SJSA1 (cell line): ENCODE measurements at regions not wholly inside any gene's neighbourhood (a gene's known extent, or its start where the extent isn't known, plus 50 kb on each side); places are given as distances from the start of the nearest gene placed in this dataset.

ENCODE experiments used
- DNase-seq, 2 experiments: peaks; one replicate each; pipeline ENCODE4 v3.0.0-alpha.2; 2015 to 2020; ENCODE audit warnings: low spot score in 2 of 2, low read depth in 1 of 2
- H3K27ac ChIP-seq: fragments of 250-450 bp; sonication (Bioruptor Pico); 2 replicates; pipeline ENCODE4 v1.5.1; 2020; ENCODE audit warnings: mild to moderate bottlenecking, moderate library complexity
- H3K27me3 ChIP-seq: fragments of 250-450 bp; sonication (Bioruptor Pico); replicated peaks from 2 replicates; pipeline ENCODE4 v1.5.1; 2020; ENCODE audit warnings: mild to moderate bottlenecking, moderate library complexity
- H3K36me3 ChIP-seq: fragments of 250-450 bp; sonication (Bioruptor Pico); 2 replicates; pipeline ENCODE4 v1.5.1; 2020; ENCODE audit warnings: mild to moderate bottlenecking
- H3K4me1 ChIP-seq: fragments of 250-450 bp; sonication (Bioruptor Pico); replicated peaks from 2 replicates; pipeline ENCODE4 v1.6.1; 2021; ENCODE audit warnings: mild to moderate bottlenecking
- H3K4me3 ChIP-seq: fragments of 250-450 bp; sonication (Bioruptor Pico); 2 replicates; pipeline ENCODE4 v1.5.1; 2020; ENCODE audit warnings: mild to moderate bottlenecking
- H3K9me3 ChIP-seq: fragments of 250-450 bp; sonication (Bioruptor Pico); replicated peaks from 2 replicates; pipeline ENCODE4 v1.5.1; 2020; ENCODE audit warnings: mild to moderate bottlenecking

DNA sequence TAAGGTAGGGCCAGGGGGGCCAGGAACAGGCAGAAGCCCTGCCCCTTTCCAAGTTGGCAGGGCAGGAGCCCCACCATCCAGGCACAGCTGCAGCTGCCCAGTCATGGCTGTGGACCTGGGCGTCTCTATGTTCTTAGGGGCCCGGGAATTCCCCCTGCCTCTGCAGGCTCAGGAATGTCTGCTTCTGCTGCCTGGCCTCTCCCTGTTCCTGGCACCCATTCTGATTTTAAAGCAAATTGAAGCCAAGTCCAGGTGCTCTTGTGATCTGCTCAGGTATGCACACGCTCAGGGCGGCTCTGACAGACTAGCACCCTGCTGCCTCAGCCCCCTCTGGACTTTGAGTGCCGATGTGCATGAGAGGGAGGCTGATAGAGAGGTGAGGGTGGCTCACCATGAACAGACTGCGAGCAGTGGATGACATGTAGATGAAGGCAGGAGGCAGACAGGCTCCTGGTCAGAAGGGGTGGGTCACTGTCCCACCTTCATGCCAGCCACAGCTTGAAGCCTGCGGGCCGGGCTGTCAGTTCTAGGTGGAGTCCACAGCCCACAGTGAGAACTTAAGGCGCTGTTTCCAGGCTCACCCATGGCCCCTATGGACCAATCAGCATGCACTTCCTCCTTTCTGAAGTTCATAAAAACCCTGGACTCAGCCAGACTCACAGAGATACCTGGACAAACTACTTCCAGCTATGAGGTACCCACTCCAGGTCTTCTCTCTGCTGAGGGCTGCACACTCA is 747.8 kb upstream of the GBE1 start:
- no peaks in the 10 kb centered on the region for H3K27me3 ChIP-seq
- H3K27ac ChIP-seq, result no peak overlapping the region
- no peaks in the 10 kb centered on the region for H3K36me3 ChIP-seq
- DNase-seq, result no peak
- H3K4me3 ChIP-seq, result no peak overlapping the region
- H3K4me1 ChIP-seq, result no peaks in the 10 kb centered on the region
- no peaks in the 10 kb centered on the region for H3K9me3 ChIP-seq

DNA sequence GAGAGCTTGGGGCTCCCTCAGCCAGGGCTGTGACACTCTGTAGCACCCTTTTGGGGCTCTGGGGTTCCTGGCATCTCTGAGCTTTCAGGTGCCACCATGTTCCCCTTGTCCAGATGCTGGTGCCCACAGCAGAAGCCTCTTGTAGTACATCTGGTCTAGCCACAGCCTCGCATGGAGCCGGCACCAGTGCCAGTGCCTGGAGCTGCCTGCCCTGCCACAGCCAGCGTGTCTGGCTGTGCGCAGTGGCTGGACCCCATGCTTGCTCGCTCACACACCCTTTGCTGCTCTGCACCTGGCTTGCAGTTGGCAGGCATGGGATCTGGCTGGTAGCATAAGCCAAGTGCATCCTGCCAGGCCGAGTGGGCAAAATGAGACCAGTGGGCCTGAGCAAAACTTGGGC is 744.8 kb upstream of the GBE1 start:
- Histone ChIP-seq H3K27me3 (no peaks in the 10 kb centered on the region), H3K9me3 (no peaks in the 10 kb centered on the region), H3K4me3 (no peak overlapping the region), H3K36me3 (no peaks in the 10 kb centered on the region), H3K27ac (no peak overlapping the region), H3K4me1 (no peaks in the 10 kb centered on the region)
- no peak for DNase-seq

DNA sequence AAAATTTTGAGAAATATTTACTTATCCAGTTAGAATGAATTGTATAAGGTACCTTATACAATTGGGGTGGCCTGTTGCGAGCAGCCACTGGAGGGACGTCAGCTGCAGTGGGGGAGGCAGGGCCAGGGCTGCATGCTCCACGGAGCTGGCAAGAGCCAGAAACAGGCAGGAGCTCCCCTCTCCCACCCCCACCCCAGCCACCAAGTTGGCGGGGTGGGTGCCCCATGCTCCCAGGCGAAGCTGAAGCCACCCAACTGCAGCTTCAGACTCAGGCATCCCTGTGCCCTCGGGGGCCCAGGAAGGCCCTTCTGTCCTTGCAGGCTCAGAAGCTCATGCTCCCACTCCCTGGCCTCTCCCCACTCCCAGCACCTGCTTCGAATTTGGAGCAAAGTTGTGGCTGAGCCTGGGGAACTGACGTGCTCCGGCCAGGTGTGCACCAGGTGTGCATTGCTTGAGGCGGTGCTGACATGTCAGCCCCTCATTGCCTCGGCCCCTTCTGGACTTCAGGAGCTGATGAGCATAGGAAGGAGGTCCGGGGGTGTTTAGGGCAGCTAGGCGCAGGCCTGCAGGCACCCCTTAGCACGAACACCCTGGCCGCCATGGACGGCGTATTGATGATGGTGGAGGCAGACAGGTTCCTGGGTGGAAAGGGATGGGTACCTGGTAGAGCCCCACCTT is 743.8 kb upstream of the GBE1 start:
- H3K27ac ChIP-seq, result no peak overlapping the region
- H3K9me3 ChIP-seq, result no peaks in the 10 kb centered on the region
- H3K4me1 ChIP-seq, result no peaks in the 10 kb centered on the region
- no peak for DNase-seq
- no peaks in the 10 kb centered on the region for H3K36me3 ChIP-seq
- no peaks in the 10 kb centered on the region for H3K27me3 ChIP-seq
- no peak overlapping the region for H3K4me3 ChIP-seq

DNA sequence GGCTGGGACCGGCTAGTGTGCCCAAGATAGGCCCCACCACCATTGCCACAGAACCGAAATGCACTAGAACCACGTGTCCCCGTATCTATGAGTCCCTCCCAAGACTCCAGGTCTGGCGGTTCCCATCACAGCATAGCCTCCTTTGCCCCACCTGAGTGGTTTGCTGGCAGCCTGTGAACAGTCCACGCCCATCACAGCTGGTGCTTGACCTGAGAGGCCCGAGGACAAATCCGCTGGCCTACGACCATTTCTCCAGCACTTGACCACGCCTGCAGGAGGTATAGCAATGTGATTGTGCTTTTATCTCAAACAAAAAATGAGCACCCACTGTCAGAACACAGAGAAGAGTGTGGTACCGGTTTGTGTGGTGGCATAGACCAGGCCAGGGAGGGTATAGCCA is 736.7 kb upstream of the GBE1 start:
- Histone ChIP-seq H3K9me3 (no peaks in the 10 kb centered on the region), H3K36me3 (no peaks in the 10 kb centered on the region), H3K27me3 (no peaks in the 10 kb centered on the region), H3K4me3 (no peak overlapping the region), H3K27ac (no peak overlapping the region), H3K4me1 (no peaks in the 10 kb centered on the region)
- no peak for DNase-seq

DNA sequence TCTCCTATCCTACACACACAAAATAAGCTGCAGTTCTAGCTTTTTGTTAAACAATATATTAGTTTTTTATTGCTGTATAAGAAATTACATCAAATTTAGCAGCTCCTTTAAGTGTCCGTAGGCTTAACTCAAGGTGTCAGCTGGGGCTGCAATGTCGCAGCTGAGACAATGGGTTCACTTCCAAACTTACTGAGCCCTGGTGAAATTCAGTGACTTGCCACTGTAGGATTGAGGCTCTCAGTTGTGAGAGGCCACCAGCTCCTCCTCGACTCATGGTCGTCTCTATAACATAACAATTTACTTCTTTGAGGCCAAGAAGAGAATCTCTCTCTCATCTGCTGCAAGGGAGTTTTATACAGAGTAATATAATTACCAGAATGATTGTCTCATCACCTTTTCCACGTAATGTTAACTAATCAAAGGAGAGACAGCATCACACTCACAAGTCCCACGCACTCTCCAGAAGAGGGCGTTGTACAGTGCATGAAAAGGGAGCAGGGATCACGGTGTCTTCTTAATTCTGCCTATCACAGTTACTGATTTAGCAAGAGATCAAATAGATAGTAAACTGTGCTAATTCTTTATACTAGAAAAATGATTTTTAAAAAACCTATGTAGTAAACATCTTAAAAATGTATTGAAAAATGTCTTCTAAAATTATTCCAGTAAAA is 735.6 kb upstream of the GBE1 start:
- Histone ChIP-seq H3K4me1 (no peaks in the 10 kb centered on the region), H3K9me3 (no peaks in the 10 kb centered on the region), H3K27me3 (no peaks in the 10 kb centered on the region), H3K27ac (no peak overlapping the region), H3K36me3 (no peaks in the 10 kb centered on the region), H3K4me3 (no peak overlapping the region)
- no peak for DNase-seq

DNA sequence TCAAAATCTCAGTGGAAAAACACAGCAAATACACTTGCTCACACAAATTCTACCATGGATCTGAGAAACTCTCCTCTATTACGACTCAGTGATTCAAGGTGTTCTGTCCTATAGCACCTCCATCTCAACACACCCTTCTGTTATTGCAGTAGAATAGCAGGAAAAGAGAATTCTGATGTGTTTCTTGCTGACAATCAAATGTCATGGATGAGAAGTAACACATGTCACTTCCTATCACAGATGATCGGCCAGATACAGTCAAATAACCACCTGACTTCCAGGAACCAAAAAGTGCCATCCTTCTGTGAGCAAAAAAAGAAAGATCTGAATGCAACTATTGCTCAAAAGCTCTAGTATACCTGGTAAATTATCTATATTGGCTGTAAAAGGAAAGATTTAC is 734.2 kb upstream of the GBE1 start:
- no peak for DNase-seq
- Histone ChIP-seq H3K27ac (no peak overlapping the region), H3K4me3 (no peak overlapping the region)

DNA sequence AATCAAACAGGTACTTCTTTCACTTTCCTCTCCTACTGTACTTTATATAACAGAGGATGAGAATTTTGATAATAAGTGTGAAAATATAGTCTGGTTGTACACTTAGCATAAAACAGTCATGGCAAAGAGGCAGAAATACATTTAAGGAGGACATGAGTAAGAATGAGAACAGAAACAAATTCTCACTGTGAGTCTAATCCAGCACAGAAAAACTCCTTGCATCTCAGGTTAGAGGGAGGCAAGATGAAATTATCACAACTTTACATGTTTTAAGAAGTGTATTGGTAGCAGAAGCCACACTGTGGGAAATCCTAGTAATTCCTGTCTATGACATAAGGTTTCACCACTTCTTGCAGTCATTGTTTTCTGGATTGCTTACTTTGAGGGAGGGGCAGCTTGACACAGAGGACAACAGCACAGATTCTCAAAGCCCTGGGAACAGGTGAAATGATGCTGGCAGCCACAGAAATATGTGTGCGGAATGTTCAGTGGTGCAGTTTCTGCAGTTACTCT is 733.6 kb upstream of the GBE1 start:
- Histone ChIP-seq H3K4me1 (no peaks in the 10 kb centered on the region), H3K9me3 (no peaks in the 10 kb centered on the region), H3K27me3 (no peaks in the 10 kb centered on the region), H3K36me3 (no peaks in the 10 kb centered on the region), H3K4me3 (no peak overlapping the region), H3K27ac (no peak overlapping the region)
- DNase-seq, result no peak

More for the DNA sequence above, 734.2 kb upstream of the GBE1 start:
- Histone ChIP-seq H3K27me3 (no peaks in the 10 kb centered on the region), H3K9me3 (no peaks in the 10 kb centered on the region), H3K4me1 (no peaks in the 10 kb centered on the region), H3K36me3 (no peaks in the 10 kb centered on the region)

DNA sequence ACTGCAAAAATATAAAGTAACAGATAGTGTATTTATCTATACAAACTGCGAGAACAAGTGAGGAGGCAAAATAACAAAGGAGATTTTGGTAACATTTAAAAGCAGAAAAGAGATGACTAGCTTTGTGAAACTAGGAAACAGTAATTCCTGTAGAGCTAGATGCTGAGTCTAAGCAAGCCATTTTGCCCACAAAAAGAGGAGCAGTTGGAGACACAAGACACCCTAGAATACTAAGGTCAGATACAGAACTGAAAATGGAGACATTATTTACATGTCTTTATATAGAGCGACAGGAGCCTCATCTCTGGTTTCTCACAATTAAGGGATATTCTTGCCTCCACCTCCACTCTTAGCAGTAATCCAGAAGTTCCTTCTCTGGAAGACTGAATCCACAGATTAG is 732.4 kb upstream of the GBE1 start:
- Histone ChIP-seq H3K36me3 (no peaks in the 10 kb centered on the region), H3K9me3 (no peaks in the 10 kb centered on the region), H3K27ac (no peak overlapping the region), H3K4me3 (no peak overlapping the region), H3K4me1 (no peaks in the 10 kb centered on the region), H3K27me3 (no peaks in the 10 kb centered on the region)
- no peak for DNase-seq

DNA sequence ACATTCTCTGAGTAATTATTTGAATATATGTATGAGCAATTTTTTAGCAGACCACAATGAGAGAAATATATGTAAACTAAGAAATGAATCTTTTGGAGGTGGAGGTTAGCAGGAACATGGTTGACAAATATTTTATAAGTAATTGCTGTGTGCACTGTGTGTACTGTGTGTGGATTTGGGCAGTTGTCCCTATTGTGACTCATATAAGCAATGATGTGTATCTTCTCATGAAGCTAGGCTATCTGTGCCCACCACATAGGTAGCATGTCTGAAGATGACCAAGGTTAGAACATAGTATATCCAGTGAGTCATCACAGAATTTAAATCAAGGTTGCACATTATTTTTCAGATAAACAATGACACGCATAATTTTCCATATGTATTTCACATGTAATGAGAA is 713.9 kb upstream of the GBE1 start:
- Histone ChIP-seq H3K27ac (no peak overlapping the region), H3K36me3 (no peaks in the 10 kb centered on the region), H3K9me3 (no peaks in the 10 kb centered on the region), H3K27me3 (no peaks in the 10 kb centered on the region), H3K4me1 (no peaks in the 10 kb centered on the region), H3K4me3 (no peak overlapping the region)
- DNase-seq, result no peak

DNA sequence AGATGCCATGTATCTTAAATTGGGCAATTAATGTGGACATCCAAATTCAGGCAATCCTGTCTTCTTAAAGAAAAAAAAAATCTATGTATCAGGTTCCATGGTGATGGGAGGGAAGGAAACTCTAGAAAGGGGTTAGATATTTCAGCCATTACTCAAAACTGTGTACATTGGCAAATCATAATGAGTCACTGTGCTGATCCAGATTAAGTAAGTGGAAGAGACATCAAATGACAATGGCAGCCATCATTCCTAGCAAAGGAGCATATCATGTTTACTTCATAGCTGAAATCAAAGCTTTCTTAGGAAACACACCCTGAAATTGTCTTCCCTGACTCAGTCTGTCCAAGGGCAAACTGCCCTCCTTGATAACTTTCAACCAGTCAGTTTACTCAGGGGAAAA is 713.3 kb upstream of the GBE1 start:
- no peak overlapping the region for H3K27ac ChIP-seq
- H3K9me3 ChIP-seq, result no peaks in the 10 kb centered on the region
- H3K36me3 ChIP-seq, result no peaks in the 10 kb centered on the region
- H3K27me3 ChIP-seq, result no peaks in the 10 kb centered on the region
- H3K4me3 ChIP-seq, result no peak overlapping the region
- no peaks in the 10 kb centered on the region for H3K4me1 ChIP-seq
- DNase-seq, result no peak

DNA sequence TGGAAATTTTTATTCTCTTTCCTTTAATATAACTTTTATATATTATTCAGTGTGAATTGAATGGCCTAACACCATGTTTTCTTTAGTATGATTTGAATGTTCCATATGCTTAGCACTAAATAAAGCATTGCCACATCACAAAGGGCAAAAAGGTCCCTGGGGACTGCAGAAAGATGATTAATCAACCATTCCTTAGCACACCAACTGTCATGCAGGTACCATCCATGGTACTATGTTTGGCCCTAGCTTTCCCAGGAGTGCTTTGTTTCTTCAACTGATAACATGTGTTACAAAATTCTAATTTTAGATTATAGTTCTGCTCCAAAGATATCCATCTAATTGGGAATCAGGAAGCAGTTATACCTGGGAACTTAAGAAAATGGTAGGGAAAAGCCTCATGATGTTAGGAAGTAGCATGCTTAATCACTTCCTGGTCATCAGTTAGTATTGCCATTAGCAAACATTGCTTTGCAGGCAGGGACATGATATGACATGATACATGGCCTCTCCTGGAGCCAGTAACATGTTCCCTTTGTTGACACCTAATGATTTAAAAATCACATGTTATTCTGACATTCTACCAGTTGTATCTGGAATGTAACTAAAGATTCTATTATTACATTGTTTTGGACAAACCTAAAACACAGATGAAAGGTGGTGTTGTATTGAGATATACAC is 712.6 kb upstream of the GBE1 start:
- no peak for DNase-seq
- Histone ChIP-seq H3K36me3 (no peaks in the 10 kb centered on the region), H3K9me3 (no peaks in the 10 kb centered on the region), H3K4me1 (no peaks in the 10 kb centered on the region), H3K27ac (no peak overlapping the region), H3K27me3 (no peaks in the 10 kb centered on the region), H3K4me3 (no peak overlapping the region)

DNA sequence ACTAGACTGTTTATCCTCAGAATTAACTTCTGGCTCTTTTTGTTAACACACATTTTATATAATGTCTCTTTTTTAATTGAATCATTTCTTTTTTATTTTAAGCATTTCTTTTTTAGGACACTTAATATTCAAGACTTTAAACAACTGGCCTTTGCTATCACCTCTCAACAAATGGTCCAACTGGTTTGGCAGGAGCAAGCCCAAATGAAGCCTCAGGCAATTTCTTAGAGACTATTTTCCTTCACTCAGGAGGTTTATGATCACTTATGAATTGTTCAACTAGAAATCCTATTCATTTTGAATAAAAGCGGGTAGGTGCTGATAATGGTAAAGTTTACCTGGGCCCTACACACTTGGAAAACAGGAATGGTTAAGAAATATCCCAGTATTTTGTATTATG is 705.6 kb upstream of the GBE1 start:
- no peak overlapping the region for H3K4me3 ChIP-seq
- DNase-seq, result no peak
- no peaks in the 10 kb centered on the region for H3K36me3 ChIP-seq
- no peak overlapping the region for H3K27ac ChIP-seq
- no peaks in the 10 kb centered on the region for H3K4me1 ChIP-seq
- H3K9me3 ChIP-seq, result no peaks in the 10 kb centered on the region; the same call in 1 of the 2 replicates
- no peaks in the 10 kb centered on the region for H3K27me3 ChIP-seq

DNA sequence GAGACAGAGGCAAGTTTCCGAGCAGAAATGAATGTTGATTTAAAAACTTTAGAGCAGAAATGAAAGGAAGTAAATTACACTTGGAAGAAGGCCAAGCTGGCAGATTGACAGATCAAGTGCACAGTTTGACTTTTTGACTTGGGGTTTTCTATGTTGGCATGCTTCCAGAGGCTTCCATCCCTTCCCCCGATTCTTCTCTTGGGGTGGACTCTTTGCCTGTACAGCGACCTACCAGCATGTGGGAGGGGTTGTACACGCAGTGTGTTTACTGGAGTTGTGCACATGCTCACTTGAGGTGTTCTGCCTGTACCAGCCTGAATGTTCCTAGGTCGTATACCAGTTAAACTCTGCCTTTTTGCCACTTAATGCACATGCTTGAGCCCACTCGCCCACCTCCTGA is 701.5 kb upstream of the GBE1 start:
- H3K4me3 ChIP-seq, result no peak overlapping the region
- H3K4me1 ChIP-seq, result no peaks in the 10 kb centered on the region
- no peak for DNase-seq
- H3K27ac ChIP-seq, result no peak overlapping the region
- no peaks in the 10 kb centered on the region for H3K27me3 ChIP-seq
- H3K36me3 ChIP-seq, result no peaks in the 10 kb centered on the region
- H3K9me3 ChIP-seq, result no peaks in the 10 kb centered on the region; the same call in 1 of the 2 replicates
